GM18526 (cell line): ENCODE measurements at regions not wholly inside any gene's neighbourhood (a gene's known extent, or its start where the extent isn't known, plus 50 kb on each side); places are given as distances from the start of the nearest gene placed in this dataset.

Source experiments
- POLR2A ChIP-seq: IDR thresholded peaks from 3 replicates; pipeline ENCODE4 v1.6.1; 2011; ENCODE audit not compliant: insufficient read length; ENCODE audit errors: extremely low read depth

GRCh38 chr17:71260366-71260940 is 860.4 kb upstream of the SOX9 start:
- no peak for TF ChIP-seq POLR2A

DNA sequence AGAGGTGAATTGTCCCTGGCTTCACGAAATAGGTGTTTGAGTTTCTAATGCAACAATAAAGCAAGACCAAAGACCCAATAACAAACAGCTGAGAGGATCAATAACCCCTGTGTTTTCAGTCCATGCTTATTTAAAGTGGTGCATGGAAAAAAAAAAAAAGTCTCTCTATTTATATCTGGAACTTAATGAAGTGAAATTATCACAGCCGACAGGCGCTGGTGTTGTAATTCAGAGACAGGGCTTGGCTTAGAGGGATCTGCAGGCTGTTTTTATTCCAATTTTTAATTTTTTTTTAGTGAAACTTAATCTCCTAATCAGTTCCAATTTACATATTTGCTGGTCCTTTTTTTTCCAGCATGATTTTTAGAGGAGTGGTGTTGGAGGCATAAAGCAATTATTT is 858.2 kb upstream of the SOX9 start:
- TF ChIP-seq POLR2A: no peak

DNA sequence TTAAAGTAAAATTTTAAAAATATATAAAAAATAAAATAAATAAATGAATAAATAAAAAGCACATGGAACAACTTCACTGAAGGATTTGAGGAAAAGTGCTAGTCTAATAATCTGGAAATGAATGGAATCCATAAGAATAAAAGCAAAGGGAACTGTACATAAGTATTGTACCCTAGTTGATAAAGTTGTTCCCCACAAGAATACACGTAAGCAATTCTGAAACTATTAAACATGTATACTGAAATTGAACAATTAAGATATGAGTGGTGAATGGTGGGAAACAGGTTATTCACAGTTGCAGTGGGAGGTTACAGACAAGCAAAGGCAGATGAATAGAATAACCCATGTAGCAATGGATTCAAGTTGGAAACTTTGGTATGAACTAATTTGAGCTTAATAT is 853.2 kb upstream of the SOX9 start:
- TF ChIP-seq POLR2A: no peak

DNA sequence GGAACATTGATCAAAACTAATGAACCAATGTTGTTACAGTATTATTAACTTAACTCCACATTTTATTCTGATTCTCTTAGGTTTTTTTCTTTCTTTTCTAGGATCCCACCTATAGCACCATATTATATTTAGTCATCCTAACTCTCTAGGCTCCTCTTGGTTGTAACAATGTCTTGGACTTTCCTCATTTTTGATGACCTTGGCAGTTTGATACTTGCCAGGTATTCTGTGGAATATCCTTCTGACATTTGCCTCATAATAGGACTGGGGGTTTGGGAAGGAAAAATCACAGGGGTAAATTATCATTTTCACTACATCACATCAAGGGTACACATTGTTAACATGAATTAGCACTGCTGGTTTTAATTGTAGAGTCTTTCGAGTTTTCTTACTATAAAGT is 851.6 kb upstream of the SOX9 start:
- TF ChIP-seq POLR2A: no peak

- no peak for TF ChIP-seq POLR2A
Measured at GRCh38 chr17:71273441-71273840, 847.4 kb upstream of the SOX9 start.

- TF ChIP-seq POLR2A: no peak
Measured at GRCh38 chr17:71276079-71276478, 844.7 kb upstream of the SOX9 start.

DNA sequence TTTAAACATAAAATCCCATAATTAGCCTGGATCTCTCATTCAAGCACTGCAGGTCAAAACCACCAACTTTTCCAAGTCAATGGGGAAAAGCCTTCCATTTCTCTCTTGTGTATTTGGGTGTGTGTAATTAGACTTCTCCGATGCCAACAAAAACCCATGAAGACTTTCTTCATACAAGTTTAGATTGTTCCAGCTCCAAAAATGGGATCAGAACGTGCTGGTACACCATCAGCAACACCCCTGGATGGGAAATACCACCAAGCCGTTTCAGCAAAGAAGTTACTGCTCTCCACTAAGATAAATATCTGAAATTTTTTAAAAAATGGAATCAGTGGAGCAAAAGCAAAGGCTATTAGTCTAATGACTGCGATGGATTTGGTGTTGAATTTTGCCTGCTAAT is 837.3 kb upstream of the SOX9 start:
- no peak for TF ChIP-seq POLR2A

DNA sequence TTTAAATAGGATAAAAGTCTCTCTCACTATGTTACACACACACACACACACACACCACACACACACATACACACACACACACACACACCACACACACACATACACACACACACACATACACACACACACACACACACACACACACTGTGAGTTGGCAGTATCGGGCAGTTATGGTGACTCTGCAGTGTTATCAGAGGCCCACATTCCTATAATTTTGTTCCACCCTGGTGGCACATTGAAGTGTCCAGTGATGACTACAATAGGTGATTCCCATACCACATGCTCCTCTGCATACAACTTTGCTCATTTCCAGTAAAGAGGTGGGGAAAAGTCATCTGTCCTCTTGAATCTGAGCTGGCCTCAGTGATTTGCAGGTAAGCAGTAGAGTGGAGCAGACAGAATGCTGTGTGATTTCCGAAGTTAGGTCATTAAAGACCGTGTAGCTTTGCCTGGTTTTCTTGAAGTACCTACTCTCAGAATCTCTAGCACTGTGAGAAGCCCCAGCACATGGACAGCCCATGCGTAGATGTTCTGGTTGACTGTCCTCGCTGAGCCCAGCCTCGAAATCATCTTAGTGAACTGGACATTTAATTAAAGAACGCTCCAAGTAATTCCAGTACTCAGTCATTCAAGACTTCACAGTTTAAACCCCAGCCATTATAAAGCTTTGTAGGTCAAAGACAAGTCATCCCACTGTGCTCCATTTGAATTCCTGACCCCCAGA is 836.6 kb upstream of the SOX9 start:
- TF ChIP-seq POLR2A: no peak

DNA sequence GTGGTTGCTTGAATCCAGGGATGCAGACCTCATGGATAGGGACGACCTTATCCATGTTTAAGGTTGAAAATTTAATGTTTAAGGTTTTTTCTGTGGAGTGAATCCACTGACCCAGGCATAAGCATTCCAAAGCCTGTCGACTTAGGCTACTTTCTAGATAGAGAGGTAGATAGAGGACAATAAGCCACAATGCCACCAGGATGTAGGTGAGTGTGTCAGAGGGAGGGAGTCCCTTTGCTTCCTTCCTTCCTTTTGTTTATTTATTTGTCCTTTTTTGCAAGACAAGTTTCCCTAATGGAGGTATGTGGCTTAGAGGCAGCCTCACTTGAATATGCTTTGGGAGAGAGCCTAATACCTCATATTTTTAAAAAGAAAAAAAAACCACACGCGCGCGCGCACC is 834.2 kb upstream of the SOX9 start:
- no peak for TF ChIP-seq POLR2A

DNA sequence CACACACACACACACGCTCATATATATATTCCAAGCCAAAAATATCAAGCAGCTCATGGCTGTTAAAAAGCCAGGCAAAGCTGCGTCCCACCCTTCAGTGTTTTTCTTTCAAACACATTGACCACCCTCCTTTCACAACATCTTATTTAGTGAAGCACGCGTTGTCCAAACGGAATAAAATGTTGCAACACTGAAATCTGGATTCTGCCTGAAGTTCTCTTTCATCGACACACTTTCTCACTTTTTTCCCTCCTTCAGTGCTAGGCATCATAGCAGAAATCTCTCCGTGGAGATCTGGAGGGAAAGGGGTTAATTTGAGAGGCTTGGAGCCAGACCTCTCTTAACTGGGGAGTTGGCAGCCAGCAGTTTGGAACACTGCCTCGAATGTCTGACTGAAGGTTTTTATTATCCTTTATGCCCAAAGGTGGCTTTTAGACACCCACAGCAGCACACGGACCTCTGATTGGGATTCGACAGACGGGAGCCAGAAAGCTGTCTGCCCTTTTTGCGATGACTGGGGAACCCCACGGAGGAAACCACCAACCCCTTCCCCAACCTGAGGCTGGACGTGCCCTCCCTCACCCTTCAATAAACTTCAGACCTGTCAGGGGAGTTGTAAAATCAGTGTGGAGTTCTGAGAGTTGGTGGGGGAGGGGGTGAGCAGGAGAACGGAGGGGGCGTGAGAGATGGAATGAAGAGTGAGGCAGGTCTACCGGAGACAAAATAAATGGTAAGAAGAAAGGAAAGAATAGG is 833.6 kb upstream of the SOX9 start:
- no peak for TF ChIP-seq POLR2A

GRCh38 chr17:71292006-71292405 is 828.8 kb upstream of the SOX9 start:
- TF ChIP-seq POLR2A: no peak

DNA sequence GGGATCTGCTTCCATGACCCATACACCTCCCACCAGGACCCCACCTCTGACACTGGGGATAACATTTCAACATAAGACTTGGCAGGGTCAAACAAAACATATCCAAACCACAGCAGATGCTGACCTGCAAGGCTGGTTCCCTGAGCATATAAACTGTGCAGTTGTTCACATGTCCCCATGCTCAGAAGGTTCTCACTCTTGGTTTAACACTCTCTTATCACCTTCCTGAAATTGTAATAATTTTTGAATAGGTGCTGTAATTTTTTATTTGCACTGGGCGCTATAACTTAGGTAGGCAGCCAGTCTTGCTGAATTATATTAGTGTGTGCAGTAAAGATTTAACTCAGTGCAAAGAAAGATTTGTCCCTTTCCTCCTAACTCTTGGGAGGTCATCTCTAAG is 824.8 kb upstream of the SOX9 start:
- TF ChIP-seq POLR2A: no peak

- TF ChIP-seq POLR2A: no peak
Measured at GRCh38 chr17:71301063-71301462, 819.8 kb upstream of the SOX9 start.

GRCh38 chr17:71302721-71303549 is 817.9 kb upstream of the SOX9 start:
- no peak for TF ChIP-seq POLR2A

DNA sequence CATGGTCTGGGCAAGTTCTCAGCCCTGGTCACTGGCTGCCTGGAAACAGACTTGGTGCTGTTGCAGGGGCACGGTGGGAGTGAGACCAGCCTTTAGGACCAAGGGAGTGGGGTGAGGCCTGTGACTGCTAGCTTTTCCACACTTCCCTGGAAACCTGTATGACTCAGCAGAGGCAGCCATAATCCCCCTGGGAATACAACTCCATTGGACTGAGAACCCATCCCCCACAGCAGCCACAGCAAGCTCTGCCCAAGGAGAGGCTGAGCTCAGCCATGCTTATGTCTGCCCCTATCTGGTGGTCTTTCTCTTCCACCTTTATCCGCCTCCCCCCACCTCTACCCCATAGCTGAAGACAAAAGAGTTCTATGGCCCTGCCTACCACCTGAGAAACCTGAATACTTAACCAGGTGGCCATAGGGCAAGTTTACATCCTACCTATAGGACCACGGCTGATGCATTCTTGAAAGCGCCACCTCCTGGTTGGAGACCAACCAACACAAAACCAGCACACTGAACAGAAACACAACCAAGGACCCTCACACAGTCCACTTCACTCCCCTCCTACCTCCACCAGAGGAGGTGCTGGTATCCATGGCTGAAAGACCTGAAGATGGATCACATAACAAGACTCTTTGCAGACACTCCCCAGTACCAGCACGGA is 816.2 kb upstream of the SOX9 start:
- TF ChIP-seq POLR2A: no peak
